GM19463 (cell line): ENCODE measurements at regions not wholly inside any gene's neighbourhood (a gene's known extent, or its start where the extent isn't known, plus 50 kb on each side); places are given as distances from the start of the nearest gene placed in this dataset.
"Not testable (repeated sequence)": the region's sequence is repeated elsewhere in the genome, so short reads cannot be mapped to it uniquely, and the experiment has no call there.

Experiments used
- ATAC-seq: cut with Tn5 transposase; IDR thresholded peaks from one replicate; pipeline ENCODE4 v1.9.1; 2021; ENCODE audit warnings: mild to moderate bottlenecking, moderate library complexity; ENCODE audit not compliant: unreplicated experiment

DNA sequence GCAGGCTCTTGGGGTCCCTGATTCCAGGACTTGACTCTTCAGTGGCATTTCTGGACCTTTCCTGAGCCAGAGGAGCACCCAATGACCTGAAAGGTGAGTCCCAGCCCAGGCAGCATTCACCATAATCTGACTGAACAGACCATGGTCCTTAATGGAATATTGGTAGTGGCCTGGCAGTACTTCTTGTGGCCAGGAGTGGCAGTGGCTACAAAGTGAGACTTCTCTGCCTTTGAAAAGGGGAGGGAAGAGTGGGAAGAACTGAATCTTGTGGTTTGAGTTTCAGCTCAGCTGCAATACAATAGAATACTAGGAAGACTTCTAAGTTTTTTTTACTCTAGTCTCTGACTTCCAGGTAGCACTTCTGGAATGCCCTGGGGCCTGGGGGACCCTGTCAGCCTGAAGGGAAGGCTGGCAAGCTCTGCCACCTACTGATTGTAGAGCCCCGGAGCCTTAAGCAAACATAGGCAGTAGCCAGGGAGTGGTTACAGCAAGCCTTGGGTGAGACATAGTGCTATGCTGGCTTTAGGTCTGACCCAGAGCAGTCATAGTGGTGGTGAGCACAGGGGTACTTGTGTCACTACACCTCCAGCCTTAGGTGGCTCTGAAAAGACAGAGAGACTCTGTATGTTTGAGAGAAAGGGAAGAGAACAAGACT lies 674.2 kb upstream of the MANEA start:
- ATAC-seq: no peak

- ATAC-seq: no peak
Measured at GRCh38 chr6:94899191-94899590, 678.1 kb upstream of the MANEA start.

- ATAC-seq: no peak
Measured at GRCh38 chr6:94894300-94894699, 683.0 kb upstream of the MANEA start.

DNA sequence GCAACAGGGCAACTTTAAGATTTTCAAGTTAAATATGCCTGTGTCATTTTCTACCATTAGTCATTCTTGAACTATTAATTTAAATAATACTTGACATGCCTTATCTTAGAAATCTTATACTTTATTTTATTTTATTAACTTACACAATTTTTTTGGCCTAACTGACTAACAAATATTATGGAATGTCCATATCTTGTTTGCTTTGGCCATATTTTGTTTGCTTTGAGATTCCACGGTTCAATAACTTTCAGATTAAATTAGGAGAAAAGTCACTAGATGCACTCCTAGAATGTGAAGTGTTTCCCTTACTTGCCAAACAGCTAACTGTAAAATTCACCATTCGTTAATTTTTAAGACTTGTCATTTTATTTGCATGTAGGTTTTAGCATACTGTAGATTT lies 684.0 kb upstream of the MANEA start:
- no peak for ATAC-seq

DNA sequence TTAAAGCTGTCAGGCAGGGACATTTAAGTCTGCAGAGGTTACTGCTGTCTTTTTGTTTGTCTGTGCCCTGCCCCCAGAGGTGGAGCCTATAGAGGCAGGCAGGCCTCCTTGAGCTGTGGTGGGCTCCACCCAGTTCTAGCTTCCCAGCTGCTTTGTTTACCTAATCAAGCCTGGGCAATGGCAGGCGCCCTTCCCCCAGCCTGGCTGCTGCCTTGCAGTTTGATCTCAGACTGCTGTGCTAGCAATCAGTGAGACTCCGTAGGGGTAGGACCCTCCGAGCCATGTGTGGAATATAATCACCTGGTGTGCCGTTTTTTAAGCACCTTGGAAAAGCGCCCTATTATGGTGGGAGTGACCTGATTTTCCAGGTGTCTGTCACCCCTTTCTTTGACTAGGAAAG lies 703.5 kb upstream of the MANEA start:
- not testable (repeated sequence) for ATAC-seq

DNA sequence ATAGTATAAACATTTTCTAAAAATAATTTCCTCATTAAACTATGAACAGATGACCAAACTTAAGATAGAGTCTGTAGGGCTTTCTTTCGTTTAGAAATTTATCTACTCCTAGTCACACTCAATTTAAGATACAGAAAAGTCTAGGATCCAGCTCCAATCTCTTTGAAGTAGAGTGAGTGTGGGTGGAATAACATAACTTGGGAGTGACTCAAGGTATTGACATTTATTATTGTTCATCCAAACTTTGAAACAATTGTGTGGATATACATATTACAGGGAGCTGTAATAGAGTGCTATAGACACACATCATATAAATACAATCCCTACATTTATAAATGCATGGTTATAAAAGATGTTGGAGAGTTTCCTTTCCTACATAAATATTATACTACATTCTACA lies 715.2 kb upstream of the MANEA start:
- ATAC-seq: no peak

GRCh38 chr6:94859924-94860323 lies 717.4 kb upstream of the MANEA start:
- ATAC-seq: no peak

DNA sequence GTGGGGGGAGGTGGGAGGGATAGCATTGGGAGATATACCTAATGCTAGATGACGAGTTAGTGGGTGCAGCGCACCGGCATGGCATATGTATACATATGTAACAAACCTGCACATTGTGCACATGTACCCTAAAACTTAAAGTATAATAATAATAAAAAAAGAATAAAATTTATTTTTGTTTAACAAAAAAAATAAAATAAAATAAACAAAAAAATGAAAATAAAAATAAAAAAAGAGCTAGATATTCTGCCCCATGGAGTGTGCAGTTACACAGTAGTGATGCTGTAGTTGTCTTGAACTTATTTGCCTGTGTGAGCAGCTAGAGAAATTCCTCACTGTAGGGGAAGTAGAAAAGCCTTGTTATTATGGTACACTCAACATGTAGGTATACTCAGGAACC lies 720.3 kb upstream of the MANEA start:
- ATAC-seq: not testable (repeated sequence)

DNA sequence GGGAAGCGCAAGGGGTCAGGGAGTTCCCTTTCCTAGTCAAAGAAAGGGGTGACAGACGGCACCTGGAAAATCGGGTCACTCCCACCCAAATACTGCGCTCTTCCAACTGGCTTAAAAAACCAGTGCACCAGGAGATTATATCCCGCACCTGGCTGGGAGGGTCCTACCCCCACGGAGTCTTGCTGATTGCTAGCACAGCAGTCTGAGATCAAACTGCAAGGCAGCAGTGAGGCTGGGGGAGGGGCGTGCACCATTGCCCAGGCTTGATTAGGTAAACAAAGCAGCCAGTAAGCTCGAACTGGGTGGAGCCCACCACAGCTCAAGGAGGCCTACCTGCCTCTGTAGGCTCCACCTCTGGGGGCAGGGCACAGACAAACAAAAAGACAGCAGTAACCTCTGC lies 726.0 kb upstream of the MANEA start:
- ATAC-seq: not testable (repeated sequence)

DNA sequence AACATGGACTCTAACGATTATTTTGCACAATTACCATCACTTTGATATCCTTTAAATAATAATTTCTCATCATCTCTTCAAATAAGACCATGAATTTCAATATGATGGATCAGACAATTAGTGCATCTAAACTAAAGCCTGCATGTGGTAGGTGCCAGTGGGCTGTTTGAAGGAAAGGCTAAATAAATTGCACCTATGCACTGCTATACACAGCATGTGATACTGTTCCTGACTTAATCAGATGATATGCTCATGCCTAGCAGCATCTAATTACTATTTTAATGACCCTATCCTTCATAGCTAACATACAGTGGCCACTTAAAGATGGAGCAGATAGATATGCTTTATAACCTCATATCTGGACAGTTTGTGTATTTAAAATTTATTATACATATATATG lies 731.6 kb upstream of the MANEA start:
- no peak for ATAC-seq

DNA sequence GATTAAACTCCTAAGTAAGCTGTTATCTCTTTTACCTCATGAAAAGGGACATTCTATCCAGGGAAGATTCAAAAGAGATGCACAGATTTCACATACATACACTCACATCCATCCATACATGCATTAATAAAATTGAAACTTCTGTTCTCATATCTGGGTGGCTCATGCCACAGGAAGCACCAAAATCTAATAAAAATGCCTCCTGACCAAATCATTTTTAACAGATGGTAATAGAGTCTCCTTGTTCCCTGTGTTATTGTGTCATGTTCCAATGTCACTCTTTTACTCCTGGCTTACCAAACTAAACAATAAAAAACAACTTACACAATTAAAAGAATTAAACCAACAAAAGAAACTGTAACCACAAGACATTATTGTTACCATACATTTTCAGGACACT lies 742.1 kb upstream of the MANEA start:
- ATAC-seq: no peak

- ATAC-seq: no peak
Measured at GRCh38 chr6:94813806-94814205, 763.5 kb upstream of the MANEA start.

GRCh38 chr6:94801344-94801743 lies 776.0 kb upstream of the MANEA start:
- no peak for ATAC-seq

GRCh38 chr6:94785514-94785913 lies 791.8 kb upstream of the MANEA start:
- ATAC-seq: no peak

GRCh38 chr6:94785081-94785480 lies 792.3 kb upstream of the MANEA start:
- not testable (repeated sequence) for ATAC-seq

GRCh38 chr6:94769197-94769596 lies 808.1 kb upstream of the MANEA start:
- ATAC-seq: no peak

DNA sequence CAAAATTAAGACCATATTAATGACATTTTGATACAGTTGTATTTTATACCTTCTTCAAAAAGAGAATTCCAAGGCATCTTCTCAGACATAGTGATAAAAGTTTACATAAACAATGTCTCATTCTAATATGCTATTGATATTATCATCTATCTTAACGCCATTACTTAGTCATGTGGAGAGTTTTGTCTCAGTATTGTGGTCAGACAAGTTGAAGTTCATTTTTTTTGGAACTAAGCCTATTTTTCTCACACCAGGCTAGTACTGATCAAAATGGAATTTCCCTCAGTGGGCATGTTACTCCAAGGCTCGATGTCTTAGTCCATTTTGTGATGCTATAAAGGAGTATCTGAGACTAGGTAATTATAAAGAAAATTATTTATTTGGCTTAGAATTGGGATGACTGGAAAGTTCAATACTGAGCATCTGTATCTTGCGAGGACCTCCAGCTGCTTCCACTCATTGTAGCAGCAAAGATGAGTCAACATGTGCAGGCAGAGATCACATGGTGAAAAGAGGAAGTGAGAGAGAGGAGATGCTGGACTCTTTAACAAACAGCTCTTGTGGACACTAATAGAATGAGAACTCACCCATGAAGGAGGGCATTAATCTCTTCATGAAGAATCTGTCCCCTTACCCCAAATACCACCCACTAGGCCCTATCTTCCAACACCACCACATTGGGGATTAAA lies 825.5 kb upstream of the MANEA start:
- peak; percentile 94 for ATAC-seq

- no peak for ATAC-seq
Measured at GRCh38 chr6:94736236-94736635, 841.1 kb upstream of the MANEA start.

DNA sequence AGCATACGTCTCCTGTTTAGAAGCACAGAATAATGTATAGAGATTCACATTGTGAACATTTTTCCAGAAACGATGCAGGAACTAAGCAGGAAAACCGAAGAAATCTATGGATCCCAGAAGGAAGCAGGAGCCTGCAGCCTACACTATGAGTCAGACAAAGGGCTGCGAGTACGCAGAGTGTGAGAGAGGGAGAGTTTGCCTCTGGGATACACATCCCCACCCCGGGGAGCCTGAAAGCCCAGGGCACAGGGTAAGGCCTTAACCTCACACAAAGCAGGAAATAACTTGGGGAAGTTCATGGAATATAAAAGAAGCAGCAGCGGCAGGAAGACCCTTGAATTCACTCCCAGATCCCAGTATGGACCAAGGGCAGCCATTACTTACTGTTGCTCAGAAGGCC lies 842.1 kb upstream of the MANEA start:
- ATAC-seq: no peak

GRCh38 chr6:94734751-94735150 lies 842.6 kb upstream of the MANEA start:
- ATAC-seq: no peak

DNA sequence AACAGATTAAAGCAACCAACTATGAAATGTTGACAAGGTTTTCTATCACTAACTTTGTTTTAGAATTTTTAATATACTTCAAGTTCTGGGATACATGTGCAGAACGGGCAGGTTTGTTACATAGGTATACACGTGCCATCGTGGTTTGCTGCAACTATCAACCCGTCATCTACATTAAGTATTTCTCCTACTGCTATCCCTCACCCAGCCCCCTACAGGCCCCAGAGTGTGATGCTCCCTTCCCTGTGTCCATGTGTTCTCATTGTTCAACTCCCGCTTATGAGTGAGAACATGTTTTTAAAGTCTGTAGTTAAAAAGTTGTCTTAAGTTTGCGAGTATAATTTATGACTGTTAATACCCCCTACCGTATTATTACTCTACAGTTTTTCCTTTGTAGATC lies 844.3 kb upstream of the MANEA start:
- ATAC-seq: no peak

DNA sequence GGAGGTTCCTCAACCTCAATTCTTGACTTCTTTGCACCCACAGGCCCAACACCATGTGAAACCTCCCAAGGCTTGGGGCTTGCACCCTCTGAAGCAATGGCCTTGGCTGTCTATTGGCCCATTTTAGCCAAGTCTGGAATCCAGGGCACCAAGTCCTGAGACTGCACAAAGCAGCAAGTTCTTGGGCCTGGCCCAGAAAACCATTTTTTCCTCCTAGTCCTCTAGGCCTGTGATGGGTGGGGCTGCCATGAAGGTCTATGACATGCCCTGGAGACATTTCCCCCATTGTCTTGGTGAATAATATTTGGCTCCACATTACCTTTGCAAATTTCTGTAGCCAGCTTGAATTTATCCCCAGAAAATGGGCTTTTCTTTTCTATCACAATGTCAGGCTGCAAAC lies 849.6 kb upstream of the MANEA start:
- no peak for ATAC-seq

GRCh38 chr6:94721459-94721858 lies 855.9 kb upstream of the MANEA start:
- no peak for ATAC-seq
